ENCODE measurements at regions not wholly inside any gene's neighbourhood (a gene's known extent, or its start where the extent isn't known, plus 50 kb on each side); places are given as distances from the start of the nearest gene placed in this dataset.

GRCh38 chr12:131415781-131416180 is 295.1 kb upstream of the SFSWAP start:
- Histone ChIP-seq H3K9ac (no peak overlapping the region), H3K36me3 (ENCODE audit: control insufficient read depth, insufficient read depth, low read length) (no peaks in the 10 kb centered on the region), H3K27me3 (ENCODE audit: control insufficient read depth, insufficient read depth, low read length) (no peaks in the 10 kb centered on the region), H3K4me2 (ENCODE audit: low read length) (no peak overlapping the region), H3K9me3 (ENCODE audit: control insufficient read depth, low read length) (no peaks in the 10 kb centered on the region), H3K27ac (no peak overlapping the region), H3K79me2 (no peaks in the 10 kb centered on the region), H3K4me3 (ENCODE audit: low read depth, low read length) (no peak overlapping the region), H2AFZ (no peak overlapping the region), H3K4me1 (no peaks in the 10 kb centered on the region)
- no peak for TF ChIP-seq CTCF (IDR thresholded peaks at IDR 0.05)

- TF ChIP-seq CTCF (IDR thresholded peaks at IDR 0.05): no peak
- no peaks in the 10 kb centered on the region for H3K9me3 ChIP-seq (ENCODE audit: control insufficient read depth, low read length)
- H3K4me3 ChIP-seq (ENCODE audit: low read depth, low read length): no peak overlapping the region
These were observed 292.8 kb upstream of the SFSWAP start for GRCh38 chr12:131418121-131418520.

GRCh38 chr12:131418884-131419283 is 292.0 kb upstream of the SFSWAP start:
- Histone ChIP-seq H3K79me2 (no peaks in the 10 kb centered on the region), H3K36me3 (ENCODE audit: control insufficient read depth, insufficient read depth, low read length) (no peaks in the 10 kb centered on the region), H2AFZ (no peak overlapping the region), H3K4me3 (ENCODE audit: low read depth, low read length) (no peak overlapping the region), H3K4me2 (ENCODE audit: low read length) (no peak overlapping the region), H3K9me3 (ENCODE audit: control insufficient read depth, low read length) (no peaks in the 10 kb centered on the region), H3K27me3 (ENCODE audit: control insufficient read depth, insufficient read depth, low read length) (no peaks in the 10 kb centered on the region), H3K4me1 (no peaks in the 10 kb centered on the region), H3K9ac (no peak overlapping the region), H3K27ac (no peak overlapping the region)
- TF ChIP-seq CTCF (IDR thresholded peaks at IDR 0.05): no peak

More at GRCh38 chr12:131418121-131418520, 292.8 kb upstream of the SFSWAP start:
- Histone ChIP-seq H2AFZ (no peak overlapping the region), H3K4me2 (ENCODE audit: low read length) (no peak overlapping the region), H3K36me3 (ENCODE audit: control insufficient read depth, insufficient read depth, low read length) (no peaks in the 10 kb centered on the region), H3K27me3 (ENCODE audit: control insufficient read depth, insufficient read depth, low read length) (no peaks in the 10 kb centered on the region), H3K9ac (no peak overlapping the region), H3K4me1 (no peaks in the 10 kb centered on the region), H3K79me2 (no peaks in the 10 kb centered on the region), H3K27ac (no peak overlapping the region)

GRCh38 chr12:131420867-131421447 is 289.9 kb upstream of the SFSWAP start:
- Histone ChIP-seq H3K9me3 (ENCODE audit: control insufficient read depth, low read length) (no peaks in the 10 kb centered on the region), H3K27me3 (ENCODE audit: control insufficient read depth, insufficient read depth, low read length) (no peaks in the 10 kb centered on the region), H3K9ac (no peak overlapping the region), H3K36me3 (ENCODE audit: control insufficient read depth, insufficient read depth, low read length) (no peaks in the 10 kb centered on the region), H2AFZ (no peak overlapping the region), H3K79me2 (no peaks in the 10 kb centered on the region), H3K27ac (no peak overlapping the region), H3K4me1 (no peaks in the 10 kb centered on the region), H3K4me3 (ENCODE audit: low read depth, low read length) (no peak overlapping the region), H3K4me2 (ENCODE audit: low read length) (no peak overlapping the region)
- TF ChIP-seq CTCF (IDR thresholded peaks at IDR 0.05): no peak

GRCh38 chr12:131421509-131422186 is 289.2 kb upstream of the SFSWAP start:
- no peak overlapping the region for H3K4me3 ChIP-seq (ENCODE audit: low read depth, low read length)
- no peaks in the 10 kb centered on the region for H3K9me3 ChIP-seq (ENCODE audit: control insufficient read depth, low read length)
- H2AFZ ChIP-seq: no peak overlapping the region
- no peaks in the 10 kb centered on the region for H3K79me2 ChIP-seq
- no peaks in the 10 kb centered on the region for H3K36me3 ChIP-seq (ENCODE audit: control insufficient read depth, insufficient read depth, low read length)
- no peaks in the 10 kb centered on the region for H3K27me3 ChIP-seq (ENCODE audit: control insufficient read depth, insufficient read depth, low read length)
- H3K9ac ChIP-seq: no peak overlapping the region
- H3K4me2 ChIP-seq (ENCODE audit: low read length): no peak overlapping the region
- TF ChIP-seq CTCF (IDR thresholded peaks at IDR 0.05): no peak
- no peaks in the 10 kb centered on the region for H3K4me1 ChIP-seq
- H3K27ac ChIP-seq: no peak overlapping the region

Data from parathyroid adenoma (tissue), 2 donors.